ENCODE measurements at regions not wholly inside any gene's neighbourhood (a gene's known extent, or its start where the extent isn't known, plus 50 kb on each side); places are given as distances from the start of the nearest gene placed in this dataset.
"Not testable (repeated sequence)": the region's sequence is repeated elsewhere in the genome, so short reads cannot be mapped to it uniquely, and the experiment has no call there.

DNA sequence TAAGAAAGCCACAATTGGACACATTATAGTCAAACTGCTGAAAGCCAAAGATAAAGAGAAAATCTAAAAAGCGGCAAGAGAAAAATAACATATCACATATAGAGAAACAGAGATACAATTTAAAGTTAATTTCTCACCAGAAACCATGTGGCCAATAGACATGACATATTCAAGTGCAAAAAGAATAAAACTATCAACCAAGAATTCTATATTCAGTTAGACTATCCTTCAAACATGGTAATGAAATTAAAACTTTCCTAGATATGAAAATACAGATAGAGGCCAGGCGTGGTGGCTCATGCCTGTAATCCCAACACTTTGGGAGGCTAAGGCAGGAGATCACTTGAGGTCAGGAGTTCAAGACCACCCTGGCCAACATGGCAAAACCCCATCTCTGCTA is 129.1 kb upstream of the RNF32 start:
- DNase-seq: no peak

- no peak for DNase-seq
Observed at GRCh38 chr7:156510966-156511365, 129.6 kb upstream of the RNF32 start.

GRCh38 chr7:156509216-156509615 is 131.4 kb upstream of the RNF32 start:
- DNase-seq: no peak

DNA sequence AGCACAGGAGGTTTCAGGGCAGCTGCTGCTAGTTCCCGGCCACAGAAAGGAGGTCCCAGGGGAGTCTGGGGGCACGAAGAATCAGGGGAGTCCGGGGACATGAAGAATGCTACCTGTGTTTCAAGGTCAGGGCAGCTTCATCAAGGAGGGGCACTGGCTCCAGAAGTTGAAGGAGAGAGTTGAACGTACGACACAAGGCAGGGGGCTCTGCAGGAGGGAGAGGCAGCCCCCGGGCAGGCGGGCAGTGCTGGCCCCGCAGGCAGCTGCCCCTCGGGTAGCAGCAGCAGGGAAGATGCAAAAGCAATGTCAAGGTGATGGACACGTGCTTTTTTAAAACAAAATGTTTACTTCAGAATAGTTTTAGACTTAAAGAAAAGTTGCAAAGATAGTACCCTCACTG is 134.7 kb upstream of the RNF32 start:
- no peak for DNase-seq

- no peak for DNase-seq
Observed at GRCh38 chr7:156504687-156505545, 135.7 kb upstream of the RNF32 start.

GRCh38 chr7:156504006-156504405 is 136.6 kb upstream of the RNF32 start:
- DNase-seq: no peak

- no peak for DNase-seq
Observed at GRCh38 chr7:156503196-156503595, 137.4 kb upstream of the RNF32 start.

DNA sequence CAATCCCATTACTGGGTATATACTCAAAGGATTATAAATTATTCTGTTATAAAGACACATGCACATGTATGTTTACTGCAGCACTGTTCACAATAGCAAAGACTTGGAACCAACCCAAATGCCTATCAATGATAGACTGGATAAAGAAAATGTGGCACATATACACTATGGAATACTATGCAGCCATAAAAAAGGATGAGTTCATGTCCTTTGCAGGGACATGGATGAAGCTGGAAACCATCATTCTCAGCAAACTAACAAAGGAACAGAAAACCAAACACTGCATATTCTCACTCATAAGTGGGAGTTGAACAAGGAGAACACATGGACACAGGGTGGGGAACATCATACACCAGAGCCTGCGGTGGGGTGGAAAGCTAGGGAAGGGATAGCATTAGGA is 138.8 kb upstream of the RNF32 start:
- DNase-seq: not testable (repeated sequence)

DNA sequence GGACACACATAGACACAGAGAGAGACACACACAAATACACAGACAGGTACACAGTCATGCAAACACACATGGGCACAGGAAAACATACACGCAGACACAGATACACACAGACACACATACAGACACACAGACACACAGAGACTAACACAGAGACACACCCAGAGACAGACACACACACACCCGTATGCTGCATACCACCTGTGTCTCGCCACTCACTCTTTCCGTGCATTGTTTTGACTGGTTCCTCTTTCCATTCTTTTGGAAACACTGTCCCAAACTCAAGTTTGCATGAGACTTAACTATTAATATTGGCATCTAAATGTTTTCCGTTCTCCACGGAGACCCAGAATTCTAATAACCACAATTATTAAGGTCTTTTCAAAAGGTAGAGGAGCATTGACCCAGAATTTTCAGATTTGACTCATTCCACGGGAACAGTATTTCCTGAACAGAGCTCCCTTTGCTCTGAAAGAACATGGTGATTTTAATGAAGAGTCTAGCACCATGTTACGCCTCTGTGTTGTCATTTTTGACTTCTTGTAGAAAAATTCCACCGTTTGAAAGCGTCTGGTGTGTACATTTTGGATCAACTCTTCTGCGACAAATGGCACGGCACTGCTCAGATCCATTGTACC is 141.2 kb upstream of the RNF32 start:
- no peak for DNase-seq

- DNase-seq: no peak
Observed at GRCh38 chr7:156497776-156498509, 142.6 kb upstream of the RNF32 start.

- DNase-seq: no peak
Observed at GRCh38 chr7:156496865-156497264, 143.7 kb upstream of the RNF32 start.

GRCh38 chr7:156496363-156496769 is 144.2 kb upstream of the RNF32 start:
- no peak for DNase-seq

- no peak for DNase-seq
Observed at GRCh38 chr7:156494960-156495359, 145.6 kb upstream of the RNF32 start.

GRCh38 chr7:156493942-156494341 is 146.6 kb upstream of the RNF32 start:
- no peak for DNase-seq

DNA sequence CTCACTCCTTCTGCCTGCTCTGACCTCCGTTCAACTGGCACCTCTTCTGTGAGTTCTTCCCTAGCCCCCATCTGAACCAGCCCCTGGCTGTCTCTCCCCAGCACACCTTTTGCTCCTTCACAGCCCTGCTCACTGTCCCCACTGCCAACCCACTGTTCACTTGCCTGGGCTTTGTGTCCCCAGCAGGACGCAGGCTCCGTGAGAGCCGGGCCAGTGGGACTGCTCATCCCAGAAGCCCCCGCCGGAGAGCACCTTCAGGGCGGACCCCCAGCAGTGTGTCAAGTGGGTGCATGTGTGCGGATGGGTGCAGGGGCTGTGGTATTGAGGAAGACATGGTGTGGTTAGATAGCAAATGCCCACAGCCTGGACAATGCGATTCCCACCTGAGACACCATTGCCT is 148.4 kb upstream of the RNF32 start:
- DNase-seq: no peak

GRCh38 chr7:156491435-156491834 is 149.1 kb upstream of the RNF32 start:
- no peak for DNase-seq

- no peak for DNase-seq
Observed at GRCh38 chr7:156490021-156490800, 150.4 kb upstream of the RNF32 start.

GRCh38 chr7:156487811-156488533 is 152.6 kb upstream of the RNF32 start:
- DNase-seq: no peak

DNA sequence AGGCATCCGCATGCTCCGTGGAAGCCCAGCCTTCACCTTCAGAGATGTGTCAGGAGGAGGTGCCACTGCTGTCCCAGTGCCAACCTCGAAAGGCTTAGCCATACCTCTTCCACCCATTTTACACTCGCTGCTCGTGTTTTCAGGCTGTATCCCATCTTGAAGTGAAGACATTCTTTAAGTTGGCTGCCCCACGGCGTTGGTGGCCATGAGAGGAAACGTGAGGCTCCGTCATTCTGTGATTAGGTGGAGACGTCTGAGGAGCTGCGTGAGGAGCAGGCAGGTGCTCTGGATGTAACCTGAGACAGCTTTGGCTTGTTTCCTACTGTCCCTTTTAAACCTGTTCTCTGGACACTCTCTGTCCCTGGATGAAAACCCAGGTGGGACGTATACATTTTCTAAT is 159.9 kb upstream of the RNF32 start:
- no peak for DNase-seq

- DNase-seq: no peak
Observed at GRCh38 chr7:156479596-156479995, 161.0 kb upstream of the RNF32 start.

GRCh38 chr7:156478486-156478885 is 162.1 kb upstream of the RNF32 start:
- no peak for DNase-seq

DNA sequence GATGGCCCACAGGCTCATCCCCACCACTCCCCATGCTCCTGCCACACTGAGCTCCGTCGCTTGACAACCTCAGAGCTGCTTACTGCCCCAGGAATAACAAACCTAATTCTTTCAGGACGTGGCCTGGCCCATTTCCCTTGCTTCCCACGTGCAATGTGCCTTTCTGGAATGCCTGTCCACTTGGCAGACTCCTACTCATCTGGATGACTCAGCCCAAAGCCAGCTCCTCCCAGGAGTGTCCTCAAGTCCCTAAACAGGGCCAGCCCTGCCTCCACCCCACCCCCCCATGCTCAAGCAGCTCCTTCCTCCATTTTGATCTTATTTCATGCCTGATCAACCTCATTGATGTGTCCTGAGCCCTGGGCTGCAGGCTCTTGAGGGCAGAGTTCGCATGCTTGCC is 164.9 kb upstream of the RNF32 start:
- no peak for DNase-seq

Data from stimulated activated CD4-positive, alpha-beta T cell treated with anti-CD3 and anti-CD28 coated beads, Interleukin-15, amount 100 ng/mL, for 24 hours (primary cell).